Activated CD4-positive, alpha-beta T cell treated with anti-CD3 and anti-CD28 coated beads for 36 hours (primary cell): ENCODE measurements at regions not wholly inside any gene's neighbourhood (a gene's known extent, or its start where the extent isn't known, plus 50 kb on each side); places are given as distances from the start of the nearest gene placed in this dataset.
"Not testable (repeated sequence)": the region's sequence is repeated elsewhere in the genome, so short reads cannot be mapped to it uniquely, and the experiment has no call there.

Experiments
- ATAC-seq: fragments of 200-7000 bp; cut with Tn5 transposase; one replicate; pipeline ENCODE4 v1.10.0; 2021; ENCODE audit warnings: mild to moderate bottlenecking, moderate library complexity
- CTCF ChIA-PET: fragments of 350-600 bp; sonication (Branson Sonifier 250); formaldehyde crosslinking; loops from one replicate; lab custom pipeline; 2021; ENCODE audit warnings: antibody characterized with exemption; lab: Charles Lee
- POLR2A ChIA-PET: fragments of 350-600 bp; sonication (Branson Sonifier 250); formaldehyde crosslinking; loops from one replicate; lab custom pipeline; 2021; ENCODE audit warnings: antibody characterized with exemption, inconsistent platforms; lab: Charles Lee
- DNase-seq: peaks from one replicate; pipeline ENCODE4 v3.0.0-alpha.2; 2020
- H3K27ac Mint-ChIP-seq: one replicate; pipeline ENCODE4 v1.8.0; 2021; ENCODE audit warnings: mixed read lengths
- H3K27me3 Mint-ChIP-seq: one replicate; pipeline ENCODE4 v1.8.0; 2021; ENCODE audit warnings: mixed read lengths
- H3K36me3 Mint-ChIP-seq: one replicate; pipeline ENCODE4 v1.8.0; 2021; ENCODE audit warnings: low read depth, mixed read lengths
- H3K4me1 Mint-ChIP-seq: one replicate; pipeline ENCODE4 v1.8.0; 2021; ENCODE audit warnings: mixed read lengths
- H3K4me3 Mint-ChIP-seq: one replicate; pipeline ENCODE4 v1.8.0; 2021; ENCODE audit warnings: mild to moderate bottlenecking, moderate library complexity, mixed read lengths
- H3K9me3 Mint-ChIP-seq: one replicate; pipeline ENCODE4 v1.8.0; 2021; ENCODE audit warnings: low read depth, mixed read lengths
- intact Hi-C, 2 experiments: fragments of 100-400 bp; cut with DNase I in 1 of 2; cut with micrococcal nuclease in 1 of 2; formaldehyde crosslinking; loops; one replicate each; pipeline versions ENCODE4 v1.14.2 to v1.15.1; 2022 to 2024; cut with DNase I, micrococcal nuclease

DNA sequence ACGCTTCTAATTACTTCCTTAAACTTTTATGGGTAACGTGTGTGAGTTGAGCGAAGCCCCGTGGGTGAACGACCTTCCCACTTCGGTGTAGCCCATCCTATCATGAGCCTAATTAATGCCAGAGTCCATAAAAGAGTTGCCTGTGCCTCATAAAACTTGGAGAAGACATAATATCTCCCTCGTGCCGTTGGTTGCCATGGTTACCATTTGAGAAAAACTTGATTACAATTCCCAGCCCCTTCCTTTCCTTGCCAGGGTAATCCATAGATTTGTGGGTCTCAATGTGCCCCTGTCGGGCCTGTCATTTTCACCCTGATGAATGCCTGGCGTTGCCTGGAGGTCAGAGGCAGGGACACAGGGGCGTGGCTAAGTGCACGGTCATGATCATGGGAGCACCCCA, 127.1 kb downstream of the GLRX3 start:
- DNase-seq (no peak), ATAC-seq (no peak)
- Mint-ChIP-seq H3K9me3 (no peaks in the 10 kb centered on the region), H3K27me3 (no peaks in the 10 kb centered on the region), H3K27ac (no peak overlapping the region), H3K4me3 (no peak overlapping the region), H3K4me1 (no peaks in the 10 kb centered on the region), H3K36me3 (no peaks in the 10 kb centered on the region)
- ChIA-PET POLR2A (no interaction called here), CTCF (no interaction called here)
- intact Hi-C loops, result no loop called here

DNA sequence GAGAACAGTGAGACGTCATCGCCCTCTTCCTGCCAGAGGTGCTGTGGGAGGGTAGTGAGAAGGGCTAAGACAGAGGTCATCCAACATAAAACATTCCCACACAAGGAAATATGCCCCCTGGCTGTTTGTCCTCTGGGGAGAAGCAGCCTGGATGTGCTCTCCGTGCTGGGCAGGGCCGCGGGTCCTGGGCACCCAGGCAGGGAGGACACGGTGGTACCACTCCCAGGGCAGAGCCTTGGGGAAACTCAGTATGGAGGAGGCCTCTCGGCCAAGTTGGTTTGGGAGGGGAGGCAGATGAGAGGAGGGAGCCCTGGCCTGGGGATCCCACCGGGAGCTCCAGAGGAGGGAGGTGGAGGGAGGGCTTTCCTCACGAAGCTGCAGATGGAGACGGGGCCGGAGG, 129.4 kb downstream of the GLRX3 start:
- Mint-ChIP-seq H3K36me3 (no peaks in the 10 kb centered on the region), H3K27ac (no peak overlapping the region), H3K4me3 (no peak overlapping the region), H3K9me3 (no peaks in the 10 kb centered on the region), H3K27me3 (no peaks in the 10 kb centered on the region), H3K4me1 (no peaks in the 10 kb centered on the region)
- no peak for ATAC-seq
- intact Hi-C loops, result no loop called here
- POLR2A ChIA-PET, result no interaction called here
- no peak for DNase-seq
- CTCF ChIA-PET, result no interaction called here

DNA sequence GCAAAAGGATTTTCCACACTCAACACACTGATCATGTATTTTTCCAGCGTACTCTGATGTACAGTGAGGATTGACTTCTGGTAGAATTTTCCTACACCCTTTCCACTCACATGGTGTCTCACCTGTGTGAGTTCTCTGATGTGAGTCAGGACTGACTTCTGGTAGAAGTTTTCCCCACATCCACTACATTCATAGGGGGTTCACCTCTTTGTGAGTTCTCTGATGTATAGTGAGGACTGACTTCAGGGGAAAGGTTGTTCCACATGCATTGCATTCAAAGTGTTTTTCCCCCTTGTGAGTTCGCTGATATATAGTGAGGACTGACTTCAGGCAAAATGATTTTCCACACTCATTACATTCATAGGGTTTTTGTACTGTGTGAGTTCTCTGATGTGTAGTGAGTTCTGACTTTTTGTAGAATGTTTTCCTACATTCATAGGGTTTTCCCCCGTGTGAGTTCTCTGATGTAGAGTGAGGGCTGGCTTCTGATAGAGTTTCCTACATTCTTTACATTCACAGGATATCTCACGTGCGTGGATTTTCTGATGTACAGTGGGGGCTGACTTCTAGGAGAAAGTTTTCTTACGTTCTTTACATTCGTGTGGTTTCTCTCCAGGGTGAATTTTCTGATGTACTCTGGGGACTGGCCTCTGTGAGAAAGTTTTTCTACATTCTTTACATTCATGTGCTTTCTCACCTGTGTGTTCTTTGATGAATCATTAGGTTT, 146.5 kb downstream of the GLRX3 start:
- Mint-ChIP-seq H3K4me3 (no peak overlapping the region), H3K4me1 (no peaks in the 10 kb centered on the region), H3K27ac (no peak overlapping the region), H3K36me3 (peaks cover 33% of the 10 kb centered on the region), H3K9me3 (peaks cover 60% of the 10 kb centered on the region), H3K27me3 (peaks cover 2% of the 10 kb centered on the region)
- ATAC-seq, result no peak
- intact Hi-C loops, result no loop called here
- no peak for DNase-seq
- POLR2A ChIA-PET, result no interaction called here
- CTCF ChIA-PET, result no interaction called here

DNA sequence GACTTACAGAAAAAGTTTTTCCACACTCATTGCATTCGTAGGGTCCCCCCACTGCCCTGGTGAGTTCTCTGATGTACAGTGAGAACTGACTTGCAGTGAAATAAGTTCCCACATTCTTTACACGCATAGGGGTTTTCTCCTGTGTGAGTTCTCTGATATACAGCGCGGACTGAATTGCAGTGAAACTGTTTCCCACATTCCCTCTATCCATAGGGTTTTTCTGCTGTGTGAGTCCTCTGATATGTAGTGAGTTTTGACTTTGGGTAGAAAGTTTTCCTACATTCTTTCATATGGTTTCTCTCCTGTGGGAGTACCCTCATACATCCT, 147.0 kb downstream of the GLRX3 start:
- Mint-ChIP-seq H3K4me3 (no peak overlapping the region), H3K27me3 (peaks cover 2% of the 10 kb centered on the region), H3K4me1 (no peaks in the 10 kb centered on the region), H3K9me3 (peaks cover 63% of the 10 kb centered on the region), H3K36me3 (peaks cover 33% of the 10 kb centered on the region), H3K27ac (no peak overlapping the region)
- CTCF ChIA-PET, result no interaction called here
- POLR2A ChIA-PET, result no interaction called here
- ATAC-seq (no peak), DNase-seq (no peak)
- intact Hi-C loops, result no loop called here

DNA sequence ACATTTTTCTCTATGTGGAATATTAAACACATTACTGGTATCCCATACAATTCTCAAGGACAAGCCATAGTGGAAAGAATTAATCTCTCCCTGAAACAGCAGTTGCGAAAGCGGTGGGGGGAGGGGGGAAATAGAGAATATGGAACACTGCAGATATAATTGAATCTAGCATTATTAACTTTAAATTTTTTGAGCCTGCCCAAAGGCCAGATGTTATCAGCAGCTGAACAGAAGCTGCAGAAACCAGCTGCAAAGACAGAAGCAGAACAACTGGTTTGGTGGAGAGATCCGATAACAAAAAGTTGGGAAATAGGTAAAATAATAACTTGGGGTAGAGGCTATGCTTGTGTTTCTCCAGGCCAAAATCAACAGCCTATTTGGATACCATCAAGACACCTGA, 159.6 kb downstream of the GLRX3 start:
- POLR2A ChIA-PET, DNase-seq, intact Hi-C loops, ATAC-seq, H3K4me1 Mint-ChIP-seq, CTCF ChIA-PET, H3K27me3 Mint-ChIP-seq, H3K27ac Mint-ChIP-seq, H3K4me3 Mint-ChIP-seq: not testable (repeated sequence)
- H3K36me3 Mint-ChIP-seq, result peaks cover 17% of the 10 kb centered on the region
- peaks cover 35% of the 10 kb centered on the region for H3K9me3 Mint-ChIP-seq

DNA sequence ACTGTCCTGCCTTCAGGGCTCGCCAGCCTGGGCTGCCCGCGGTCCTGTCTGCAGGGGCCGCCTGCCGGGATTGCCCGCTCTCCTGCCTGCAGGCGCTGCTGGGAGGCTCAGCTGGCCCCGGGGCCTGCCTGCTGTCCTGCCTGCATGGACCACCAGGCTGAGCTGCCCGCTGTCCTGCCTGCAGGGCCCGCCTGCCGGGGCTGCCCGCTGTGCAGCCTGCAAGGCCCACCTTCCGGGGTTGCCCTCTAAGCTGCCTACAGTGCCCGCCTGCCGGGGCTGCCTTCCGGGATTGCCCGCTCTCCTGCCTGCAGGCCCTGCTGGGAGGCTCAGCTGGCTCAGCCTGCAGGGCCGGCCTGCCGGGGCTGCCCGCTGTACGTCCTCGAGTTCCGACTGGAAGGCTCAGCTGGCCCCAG, 164.4 kb downstream of the GLRX3 start:
- Mint-ChIP-seq H3K27me3 (no peaks in the 10 kb centered on the region), H3K27ac (peak overlapping the region; percentile 55), H3K9me3 (peaks cover 23% of the 10 kb centered on the region), H3K4me1 (peaks cover 12% of the 10 kb centered on the region), H3K36me3 (peaks cover 22% of the 10 kb centered on the region), H3K4me3 (peak overlapping the region; percentile 80)
- intact Hi-C loops, result loop anchor here (1.0 to 2.0 kb wide), 4 partner anchors 110 to 833 kb away; partner anchors contain the start of genes C10orf143 (in 1 of the 2), GLRX3 (in 1 of the 2) and MGMT (in 1 of the 2)
- ChIA-PET POLR2A (interaction anchor here (2.0 kb wide), 1 partner anchor 190 kb away, joined by 8 read pairs; the partner anchor contains the start of gene C10orf143), CTCF (interaction anchor here (0.9 to 1.6 kb wide), 6 partner anchors 9 to 336 kb away, joined by 3 to 6 read pairs (median 4); no protein-coding TSS in a partner anchor)
- ATAC-seq (peak; percentile 74), DNase-seq (peak; percentile 88)

DNA sequence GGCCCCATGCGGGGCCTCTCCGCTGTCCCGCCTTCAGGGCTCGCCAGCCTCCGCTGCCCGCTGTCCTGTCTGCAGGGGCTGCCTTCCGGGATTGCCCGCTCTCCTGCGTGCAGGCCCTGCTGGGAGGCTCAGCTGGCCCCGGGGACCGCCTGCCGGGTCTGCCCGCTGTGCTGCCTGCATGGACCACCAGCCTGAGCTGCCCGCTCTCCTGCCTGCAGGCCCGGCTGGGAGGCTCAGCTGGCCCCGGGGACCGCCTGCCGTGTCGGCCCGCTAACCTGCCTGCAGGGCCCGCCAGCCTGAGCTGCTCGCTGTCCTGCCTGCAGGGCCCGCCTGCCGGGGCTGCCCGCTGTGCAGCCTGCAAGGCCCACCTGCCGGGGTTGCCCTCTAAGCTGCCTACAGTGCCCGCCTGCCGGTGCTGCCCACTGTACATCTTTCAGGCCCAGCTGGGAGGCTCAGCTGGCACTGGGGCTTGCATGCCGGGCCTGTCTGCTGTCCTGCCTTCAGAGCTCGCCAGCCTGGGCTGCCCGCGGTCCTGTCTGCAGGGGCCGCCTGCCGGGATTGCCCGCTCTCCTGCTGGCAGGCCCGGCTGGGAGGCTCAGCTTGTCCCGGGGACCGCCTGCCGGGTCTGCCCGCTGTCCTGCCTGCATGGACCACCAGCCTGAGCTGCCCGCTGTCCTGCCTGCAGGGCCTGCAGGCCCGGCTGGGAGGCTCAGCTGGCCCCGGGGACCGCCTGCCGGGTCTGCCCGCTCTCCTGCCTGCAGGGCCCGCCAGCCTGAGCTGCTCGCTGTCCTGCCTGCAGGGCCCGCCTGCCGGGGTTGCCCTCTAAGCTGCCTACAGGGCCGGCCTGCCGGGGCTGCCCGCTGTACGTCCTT, 165.1 kb downstream of the GLRX3 start:
- Mint-ChIP-seq H3K27me3 (no peaks in the 10 kb centered on the region), H3K4me1 (peaks cover 12% of the 10 kb centered on the region), H3K4me3 (peak overlapping the region; percentile 80), H3K27ac (peak overlapping the region; percentile 75), H3K9me3 (peaks cover 24% of the 10 kb centered on the region), H3K36me3 (peaks cover 22% of the 10 kb centered on the region)
- DNase-seq, result peak; percentile 89
- CTCF ChIA-PET, result interaction anchor here (0.9 to 1.6 kb wide), 6 partner anchors 9 to 337 kb away, joined by 3 to 6 read pairs (median 4); no protein-coding TSS in a partner anchor
- intact Hi-C loops, result loop anchor here (1.0 to 2.0 kb wide), 4 partner anchors 111 to 834 kb away; partner anchors contain the start of genes C10orf143 (in 1 of the 2), GLRX3 (in 1 of the 2) and MGMT (in 1 of the 2)
- ATAC-seq, result peak; percentile 68
- POLR2A ChIA-PET, result interaction anchor here (0.6 to 2.0 kb wide), 3 partner anchors 165 to 1415 kb away, joined by 3 to 8 read pairs (median 4); partner anchors contain the start of genes C10orf143 and GLRX3

DNA sequence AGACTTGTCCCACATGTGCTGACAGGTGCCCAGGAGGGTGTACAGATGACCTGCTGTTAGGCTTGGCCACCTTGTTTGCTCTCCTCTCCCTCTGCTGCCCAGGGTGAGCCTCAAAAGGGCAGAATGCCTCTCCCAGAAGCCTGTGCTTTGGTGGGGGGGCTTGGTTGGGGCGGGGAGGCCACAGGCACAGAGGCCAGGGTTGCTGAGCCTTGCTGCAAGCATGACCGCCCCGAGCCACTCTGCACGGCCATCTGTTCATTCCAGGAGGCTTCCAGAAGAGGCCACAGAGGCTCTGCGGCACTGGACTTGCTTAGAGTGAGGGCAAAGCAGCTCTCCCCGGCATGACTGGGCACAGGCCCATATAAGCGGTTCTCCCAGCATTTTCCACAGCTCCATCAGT, 190.8 kb downstream of the GLRX3 start:
- H3K4me3 Mint-ChIP-seq, result no peak overlapping the region
- no peak overlapping the region for H3K27ac Mint-ChIP-seq
- H3K27me3 Mint-ChIP-seq, result peaks cover 2% of the 10 kb centered on the region
- POLR2A ChIA-PET, result no interaction called here
- intact Hi-C loops, result no loop called here
- no peaks in the 10 kb centered on the region for H3K4me1 Mint-ChIP-seq
- CTCF ChIA-PET, result interaction anchor here (1.0 kb wide), 1 partner anchor 18 kb away, joined by 3 read pairs; no protein-coding TSS in a partner anchor
- DNase-seq, result no peak
- ATAC-seq, result no peak
- H3K36me3 Mint-ChIP-seq, result no peaks in the 10 kb centered on the region
- peaks cover 3% of the 10 kb centered on the region for H3K9me3 Mint-ChIP-seq

DNA sequence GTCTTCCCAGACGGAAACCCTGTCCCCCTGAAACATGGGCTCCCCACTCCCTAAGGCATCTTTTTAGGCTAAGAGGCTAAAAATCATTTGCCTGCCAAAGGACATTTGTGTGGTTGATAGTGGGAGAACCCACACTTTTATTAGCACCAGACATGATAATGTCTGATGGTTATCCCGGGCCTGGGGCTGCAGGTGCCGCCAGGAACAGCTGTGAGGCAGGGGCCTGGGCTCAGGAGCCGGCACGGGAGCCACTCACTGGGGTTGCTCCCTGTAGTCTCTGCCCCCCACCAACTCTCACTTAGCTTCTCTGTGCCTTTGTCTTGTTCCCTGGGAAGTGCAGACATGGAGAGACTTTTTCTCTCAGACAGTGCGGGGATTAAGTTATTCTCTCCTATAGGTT, 193.6 kb downstream of the GLRX3 start:
- Mint-ChIP-seq H3K4me1 (no peaks in the 10 kb centered on the region), H3K27ac (no peak overlapping the region), H3K36me3 (no peaks in the 10 kb centered on the region), H3K4me3 (no peak overlapping the region), H3K9me3 (no peaks in the 10 kb centered on the region), H3K27me3 (peaks cover 2% of the 10 kb centered on the region)
- ChIA-PET CTCF (no interaction called here), POLR2A (no interaction called here)
- ATAC-seq, result no peak
- DNase-seq, result no peak
- intact Hi-C loops, result loop anchor here in 1 of 2 experiments (10.0 kb wide), 1 partner anchor 135 kb away; no protein-coding TSS in a partner anchor

DNA sequence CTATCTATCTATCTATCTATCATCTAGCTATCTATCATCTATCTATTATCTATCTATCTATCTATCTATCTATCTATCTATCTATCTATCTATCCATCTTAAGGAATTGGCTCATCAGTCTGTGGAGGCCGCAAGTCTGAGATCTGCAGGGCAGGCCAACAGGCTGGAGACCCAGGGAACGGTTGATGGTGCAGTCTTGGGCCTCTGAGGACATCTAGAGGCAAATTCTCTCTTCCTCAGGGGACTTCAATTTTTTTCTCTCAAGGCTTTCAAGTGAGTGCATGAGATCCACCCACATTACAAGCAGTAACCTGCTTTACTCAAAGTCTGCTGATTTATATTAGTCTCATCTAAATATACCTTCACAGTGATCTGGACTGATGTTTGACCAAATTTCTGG, 197.0 kb downstream of the GLRX3 start:
- POLR2A ChIA-PET, result no interaction called here
- Mint-ChIP-seq H3K4me3 (no peak overlapping the region), H3K27me3 (peaks cover 9% of the 10 kb centered on the region), H3K4me1 (no peaks in the 10 kb centered on the region), H3K27ac (no peak overlapping the region), H3K9me3 (no peaks in the 10 kb centered on the region), H3K36me3 (no peaks in the 10 kb centered on the region)
- intact Hi-C loops, result loop anchor here in 1 of 2 experiments (10.0 kb wide), 1 partner anchor 138 kb away; no protein-coding TSS in a partner anchor
- DNase-seq (no peak), ATAC-seq (no peak)
- CTCF ChIA-PET, result no interaction called here

DNA sequence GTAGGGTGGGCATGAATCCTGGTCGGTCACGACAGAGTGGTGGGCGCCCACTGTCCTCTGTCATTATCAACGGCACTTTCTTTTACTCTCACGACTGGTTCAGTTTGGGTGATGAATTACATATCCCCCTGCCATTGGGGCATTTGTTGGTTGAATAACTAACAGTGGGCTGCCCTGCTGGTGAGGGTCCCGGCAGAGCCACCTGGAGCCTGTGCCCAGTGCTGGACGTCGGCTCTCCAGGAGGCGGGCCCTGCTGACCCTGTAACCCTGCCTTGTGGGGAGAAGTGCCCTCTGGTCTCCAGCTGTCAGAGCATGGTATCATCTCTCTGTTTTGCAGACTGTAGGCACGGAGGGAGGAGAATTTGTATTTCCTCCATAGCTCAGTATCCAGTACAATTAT, 199.1 kb downstream of the GLRX3 start:
- CTCF ChIA-PET, result no interaction called here
- Mint-ChIP-seq H3K4me3 (no peak overlapping the region), H3K27ac (no peak overlapping the region), H3K27me3 (peaks cover 10% of the 10 kb centered on the region), H3K9me3 (no peaks in the 10 kb centered on the region), H3K4me1 (no peaks in the 10 kb centered on the region), H3K36me3 (no peaks in the 10 kb centered on the region)
- intact Hi-C loops, result loop anchor here in 1 of 2 experiments (10.0 kb wide), 1 partner anchor 141 kb away; no protein-coding TSS in a partner anchor
- POLR2A ChIA-PET, result no interaction called here
- ATAC-seq (no peak), DNase-seq (no peak)
